ENCODE measurements at regions not wholly inside any gene's neighbourhood (a gene's known extent, or its start where the extent isn't known, plus 50 kb on each side); places are given as distances from the start of the nearest gene placed in this dataset.

GRCh38 chr12:127414186-127414585 is 852.8 kb upstream of the TMEM132C start:
- no peak for DNase-seq (ENCODE audit: low spot score)

GRCh38 chr12:127414636-127415035 is 852.3 kb upstream of the TMEM132C start:
- no peak for DNase-seq (ENCODE audit: low spot score)

GRCh38 chr12:127416796-127417195 is 850.2 kb upstream of the TMEM132C start:
- DNase-seq (ENCODE audit: low spot score), result peak; percentile 42

GRCh38 chr12:127419111-127419510 is 847.9 kb upstream of the TMEM132C start:
- no peak for DNase-seq (ENCODE audit: low spot score)

- DNase-seq (ENCODE audit: low spot score), result no peak
Measured at GRCh38 chr12:127421614-127422013, 845.4 kb upstream of the TMEM132C start.

DNA sequence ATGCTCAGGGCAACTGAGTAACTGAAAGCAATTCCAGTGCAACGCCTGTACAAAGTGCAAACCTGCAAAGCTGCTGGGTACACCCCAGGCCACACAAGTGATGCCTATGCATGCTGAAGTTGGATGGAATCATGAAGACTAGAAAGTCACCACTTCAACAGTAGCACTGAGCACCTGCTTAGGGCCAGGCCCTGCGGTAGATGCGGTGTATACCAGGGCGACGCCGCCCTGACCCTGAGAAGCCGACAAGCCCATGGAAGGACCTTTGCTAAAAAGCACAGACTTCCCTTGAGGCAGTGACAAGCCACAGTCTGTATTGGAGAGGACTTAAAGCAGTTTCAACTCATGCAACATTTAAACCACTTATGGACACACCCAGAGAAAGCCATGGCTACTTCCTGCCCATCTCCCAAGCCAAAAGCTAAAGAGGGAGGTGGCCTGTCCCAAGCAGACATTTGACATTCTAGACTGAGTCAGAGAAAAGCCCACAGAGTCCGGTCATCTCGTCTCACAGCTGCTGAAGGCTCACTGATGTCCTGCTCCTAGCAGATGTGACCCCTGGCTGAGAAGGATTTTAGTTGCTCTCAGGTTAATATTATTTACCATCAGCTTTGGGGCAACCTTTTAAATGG is 843.9 kb upstream of the TMEM132C start:
- DNase-seq (ENCODE audit: low spot score), result no peak

DNA sequence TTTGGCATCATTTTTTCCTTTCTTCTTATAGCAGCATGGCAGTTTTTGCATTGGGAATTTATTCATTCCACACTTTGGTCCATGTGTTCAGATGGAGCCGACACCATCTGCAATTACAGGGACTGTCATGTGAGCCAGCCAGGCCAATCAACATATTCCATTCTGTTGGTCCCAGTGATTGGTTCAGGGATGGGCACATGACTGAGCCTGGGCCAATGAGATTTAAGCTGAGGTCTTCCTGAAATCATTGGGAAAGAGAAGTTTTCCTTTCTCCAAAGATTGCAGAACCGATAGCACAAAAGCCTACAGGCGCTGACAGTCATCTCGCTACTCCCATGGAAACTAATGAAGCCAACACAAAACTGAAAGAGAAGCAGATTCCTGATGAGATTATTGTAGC is 841.5 kb upstream of the TMEM132C start:
- no peak for DNase-seq (ENCODE audit: low spot score)

DNA sequence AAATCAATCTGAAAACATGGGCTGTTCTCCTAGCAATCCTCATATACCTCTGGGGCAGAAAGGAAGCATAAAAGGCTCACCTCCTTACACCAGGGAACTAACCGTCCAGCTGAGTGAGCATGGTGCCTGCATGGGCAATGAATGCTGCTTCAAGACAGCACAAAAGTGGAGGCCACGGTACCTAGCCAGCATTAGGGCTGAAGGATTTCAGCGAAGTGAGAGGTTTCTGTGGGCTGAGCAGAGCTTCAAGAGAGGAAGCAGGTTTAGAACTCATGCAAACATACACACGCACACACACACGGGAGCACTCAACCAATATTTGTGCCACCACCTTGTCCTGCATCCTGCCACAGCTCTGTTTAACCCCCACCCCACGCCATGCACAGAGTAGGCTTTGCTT is 838.5 kb upstream of the TMEM132C start:
- DNase-seq (ENCODE audit: low spot score), result no peak

DNA sequence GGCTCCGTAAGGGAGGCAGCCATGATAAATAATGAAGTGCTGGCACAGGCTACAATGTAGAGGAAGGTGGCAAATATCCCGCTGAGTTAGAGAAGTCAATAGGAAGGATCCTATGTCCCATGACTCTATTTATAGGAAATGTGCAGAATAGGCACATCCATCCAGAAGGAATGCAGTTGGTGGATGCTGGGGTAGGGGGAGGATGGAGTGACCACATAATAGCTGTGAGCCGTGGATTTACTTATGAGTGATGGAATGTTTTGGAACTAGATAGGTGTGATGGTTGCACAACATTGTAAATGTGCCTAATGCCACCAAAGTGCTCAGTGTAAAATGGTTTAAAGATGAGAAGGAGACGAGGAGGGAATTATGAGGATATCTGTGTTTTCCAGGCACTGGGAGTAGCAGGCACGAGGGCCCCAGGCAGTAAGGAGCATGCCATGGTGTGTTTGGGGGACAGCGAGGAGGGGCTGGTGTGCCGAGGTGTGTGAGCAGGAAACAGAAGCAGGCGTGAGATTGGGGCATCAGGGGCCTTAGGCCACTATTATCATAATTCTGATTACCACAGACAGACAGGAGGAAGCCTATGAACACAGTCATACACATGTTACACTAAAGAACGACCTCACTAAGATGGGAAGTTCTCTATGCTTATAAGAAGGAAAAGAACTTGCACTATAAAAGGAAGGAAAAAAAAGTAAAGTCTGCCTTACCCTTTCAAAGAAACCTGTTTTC is 837.3 kb upstream of the TMEM132C start:
- DNase-seq (ENCODE audit: low spot score), result no peak

DNA sequence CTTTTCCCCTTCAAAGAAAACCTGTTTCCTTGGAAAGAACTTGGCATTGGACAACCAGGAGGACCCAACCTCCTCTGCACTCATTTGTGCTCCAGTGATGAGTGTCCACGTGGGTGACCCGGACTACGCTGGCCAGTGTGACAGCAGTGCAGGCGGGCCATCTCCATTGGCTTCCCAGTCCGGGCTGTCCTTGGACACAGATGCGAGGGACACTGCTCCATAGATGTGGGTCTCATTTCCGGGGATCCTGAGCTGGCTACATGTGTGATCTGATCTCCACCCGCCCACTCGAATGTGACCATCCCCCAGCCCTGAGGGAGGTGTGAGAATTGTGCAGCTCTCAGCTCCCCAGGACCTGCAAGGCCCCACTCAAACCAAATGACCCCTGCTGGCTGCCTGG is 836.6 kb upstream of the TMEM132C start:
- no peak for DNase-seq (ENCODE audit: low spot score)

DNA sequence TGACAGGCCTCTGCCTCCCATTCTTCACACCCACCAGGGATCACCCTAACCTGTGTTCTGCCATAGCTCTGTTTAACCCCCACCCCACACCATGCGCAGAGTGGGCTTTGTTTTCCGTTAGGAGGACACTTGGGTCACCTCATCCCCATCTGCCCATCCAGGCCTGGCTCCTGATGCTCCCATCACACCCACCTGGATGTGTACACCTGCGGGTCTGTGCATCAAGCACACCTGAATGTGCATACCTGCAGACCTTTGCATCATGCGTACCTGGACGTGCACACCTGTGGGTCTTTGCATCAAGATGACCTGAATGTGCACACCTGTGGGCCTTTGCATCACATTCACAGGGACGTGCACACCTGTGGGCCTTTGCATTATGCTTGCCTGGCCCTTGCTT is 835.8 kb upstream of the TMEM132C start:
- no peak for DNase-seq (ENCODE audit: low spot score)

DNA sequence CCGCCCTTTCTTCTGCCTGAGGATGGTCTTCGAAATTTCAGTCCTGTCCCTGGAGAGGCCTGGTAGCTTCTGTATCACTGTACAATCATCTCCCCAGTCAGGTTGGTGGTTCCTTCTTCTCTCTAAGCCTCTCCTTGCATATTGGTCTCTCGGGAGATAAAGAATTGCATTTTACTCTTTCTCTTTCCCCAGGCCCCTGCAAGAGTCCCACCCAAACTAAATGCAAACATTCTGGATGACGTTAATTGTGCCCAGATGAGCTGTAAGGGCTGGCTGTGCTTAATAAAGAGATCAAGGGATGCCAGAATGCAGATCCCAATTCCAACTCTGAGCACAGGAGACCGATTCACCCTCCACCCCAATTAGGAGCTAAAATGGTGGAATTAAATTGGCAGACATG is 835.4 kb upstream of the TMEM132C start:
- DNase-seq (ENCODE audit: low spot score), result no peak

- DNase-seq (ENCODE audit: low spot score), result no peak
Measured at GRCh38 chr12:127435439-127435838, 831.5 kb upstream of the TMEM132C start.

- DNase-seq (ENCODE audit: low spot score), result no peak
Measured at GRCh38 chr12:127438512-127439244, 828.3 kb upstream of the TMEM132C start.

DNA sequence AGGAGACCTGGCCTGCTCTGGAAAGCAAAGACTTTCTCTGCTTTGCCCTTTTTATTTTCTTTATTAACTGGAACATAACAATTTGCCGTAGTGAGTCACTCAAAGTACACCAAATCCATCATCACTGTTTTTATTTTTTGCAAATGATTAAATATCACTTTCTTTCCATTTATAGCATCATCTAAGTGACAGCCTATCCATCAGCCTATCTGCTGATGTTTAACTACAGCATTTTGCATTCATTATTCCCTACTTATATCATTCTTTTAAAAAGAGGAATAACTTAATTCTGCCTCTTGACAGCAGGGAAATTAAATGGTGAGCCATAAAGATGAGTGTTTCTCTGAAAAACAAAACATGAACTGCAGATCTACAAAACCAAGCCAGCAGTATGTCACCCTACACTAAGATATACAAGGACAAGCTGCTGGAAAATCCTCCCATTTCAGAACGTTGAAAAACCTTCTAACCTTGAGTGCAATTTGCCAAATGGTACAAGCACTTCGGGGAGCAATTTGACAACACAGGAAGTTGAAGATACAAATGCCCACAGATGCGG is 821.3 kb upstream of the TMEM132C start:
- DNase-seq (ENCODE audit: low spot score), result no peak

GRCh38 chr12:127448906-127449305 is 818.1 kb upstream of the TMEM132C start:
- DNase-seq (ENCODE audit: low spot score), result no peak

DNA sequence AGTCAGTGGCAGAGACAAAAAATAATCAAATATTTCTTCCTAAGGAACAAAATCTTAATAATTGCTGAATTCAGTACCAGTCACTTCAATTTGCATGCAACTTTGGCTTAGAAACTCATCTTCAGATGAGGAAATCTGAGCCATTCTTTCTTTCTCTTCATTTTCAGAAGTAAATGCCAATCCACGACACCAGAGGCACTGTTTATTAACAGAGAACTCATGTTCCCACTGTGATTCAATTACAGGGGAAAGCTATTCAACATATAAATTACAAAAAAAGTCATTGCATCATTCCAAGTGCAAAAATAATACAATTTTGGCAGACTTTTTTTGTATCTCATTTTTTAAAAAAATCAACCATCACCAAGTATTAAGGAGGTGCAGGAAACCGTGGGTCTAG is 816.1 kb upstream of the TMEM132C start:
- no peak for DNase-seq (ENCODE audit: low spot score)

DNA sequence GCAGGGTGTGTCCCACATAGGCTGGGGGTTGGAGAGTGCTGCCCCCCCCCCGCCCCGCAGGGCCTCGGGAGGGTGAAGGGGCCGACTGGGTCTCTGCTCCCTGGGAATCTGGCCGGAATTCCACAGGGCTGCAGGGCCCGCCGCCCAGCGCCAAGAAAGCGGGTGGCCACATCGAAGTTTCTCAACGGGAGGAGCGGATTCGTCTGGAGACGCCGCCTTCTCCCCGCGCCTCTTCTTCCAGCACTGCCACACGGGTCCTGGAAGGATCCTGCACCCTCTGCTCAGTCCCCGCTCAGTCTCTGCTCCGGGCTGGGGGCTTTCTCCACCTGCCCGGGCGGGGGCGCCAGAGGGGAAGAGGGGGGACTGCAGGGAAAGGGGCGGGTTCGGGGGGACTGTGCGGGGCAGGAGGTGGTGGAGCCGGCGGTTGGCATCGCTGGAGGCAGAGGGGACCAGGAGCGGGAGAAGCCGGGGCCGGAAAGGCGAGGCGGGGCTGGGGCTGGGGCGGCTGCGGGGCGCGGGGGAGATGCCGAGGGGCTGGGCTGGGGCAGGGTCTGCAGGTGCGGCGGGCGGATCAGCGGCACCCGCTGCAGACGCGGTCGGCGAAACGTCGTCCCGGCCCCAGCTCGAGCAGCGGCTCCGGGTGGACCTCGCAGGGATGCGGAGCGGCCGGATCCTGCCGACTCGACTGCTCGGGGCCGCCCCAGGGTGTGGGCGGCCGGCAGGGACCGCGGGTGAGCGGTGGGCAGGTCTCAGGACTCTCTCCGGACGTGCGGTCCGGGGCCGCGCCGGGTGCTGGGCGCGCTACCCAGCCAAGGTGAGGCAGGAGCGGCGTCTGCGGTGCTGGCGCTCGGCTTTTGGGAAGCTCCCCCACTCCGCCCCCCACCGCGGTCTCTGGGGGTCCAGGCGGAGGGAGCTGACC is 811.4 kb upstream of the TMEM132C start:
- peak; percentile 2 for DNase-seq (ENCODE audit: low spot score)

GRCh38 chr12:127457726-127458125 is 809.2 kb upstream of the TMEM132C start:
- no peak for DNase-seq (ENCODE audit: low spot score)

DNA sequence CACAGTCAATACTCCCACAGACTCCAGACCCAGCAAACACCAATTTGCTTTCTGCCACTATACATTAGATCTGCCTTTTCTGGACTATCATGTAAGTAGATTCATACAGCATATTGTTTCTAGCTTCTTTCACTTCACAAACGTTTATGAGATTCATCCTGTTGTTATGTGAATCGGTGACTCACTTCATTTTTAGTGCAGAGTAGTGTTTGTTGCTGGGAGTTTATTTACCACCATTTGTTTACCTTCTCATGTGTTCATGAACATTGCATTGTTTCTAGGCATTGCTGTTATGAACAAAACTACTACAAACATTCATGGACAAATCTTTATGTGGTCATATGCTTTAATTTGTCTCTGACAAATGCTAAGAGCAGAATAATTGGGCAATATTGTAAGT is 807.8 kb upstream of the TMEM132C start:
- DNase-seq (ENCODE audit: low spot score), result no peak

GRCh38 chr12:127459687-127460086 is 807.3 kb upstream of the TMEM132C start:
- no peak for DNase-seq (ENCODE audit: low spot score)

DNA sequence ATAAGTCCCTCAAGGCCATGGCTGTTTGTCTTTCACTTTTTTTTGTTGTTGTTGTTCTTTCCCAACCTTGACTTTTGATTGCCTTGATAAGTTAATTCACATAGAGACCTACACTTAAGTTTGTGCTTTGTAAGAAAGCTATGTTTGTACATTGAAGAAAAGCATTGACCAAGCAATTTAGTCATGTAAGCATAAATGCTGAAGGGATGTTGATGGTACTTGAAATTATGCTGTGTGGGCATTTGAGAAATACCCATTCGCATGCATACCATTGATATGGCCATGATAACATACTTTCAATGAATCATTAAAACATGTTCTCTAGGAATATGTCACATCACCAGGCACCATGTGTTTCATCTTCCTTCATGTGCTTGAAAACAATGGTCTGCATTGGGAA is 803.7 kb upstream of the TMEM132C start:
- no peak for DNase-seq (ENCODE audit: low spot score)
